GM19397 (cell line): ENCODE measurements at regions not wholly inside any gene's neighbourhood (a gene's known extent, or its start where the extent isn't known, plus 50 kb on each side); places are given as distances from the start of the nearest gene placed in this dataset.

ENCODE experiments used
- ATAC-seq: cut with Tn5 transposase; IDR thresholded peaks from one replicate; pipeline ENCODE4 v1.9.1; 2021; ENCODE audit warnings: mild to moderate bottlenecking, moderate library complexity; ENCODE audit not compliant: unreplicated experiment

- no peak for ATAC-seq
These were observed 138.9 kb upstream of the CA10 start for GRCh38 chr17:52297230-52298010.

- no peak for ATAC-seq
These were observed 135.8 kb upstream of the CA10 start for GRCh38 chr17:52294301-52294700.

- ATAC-seq, result no peak
These were observed 129.1 kb upstream of the CA10 start for GRCh38 chr17:52287611-52288010.

GRCh38 chr17:52283872-52284271, 125.4 kb upstream of the CA10 start:
- ATAC-seq, result no peak

- no peak for ATAC-seq
These were observed 118.0 kb upstream of the CA10 start for GRCh38 chr17:52276381-52277008.

- no peak for ATAC-seq
These were observed 113.3 kb upstream of the CA10 start for GRCh38 chr17:52271781-52272180.

- ATAC-seq, result no peak
These were observed 96.8 kb upstream of the CA10 start for GRCh38 chr17:52255347-52255746.

GRCh38 chr17:52244689-52245088, 86.2 kb upstream of the CA10 start:
- no peak for ATAC-seq

- ATAC-seq, result no peak
These were observed 83.8 kb upstream of the CA10 start for GRCh38 chr17:52242268-52242667.

- no peak for ATAC-seq
These were observed 78.6 kb upstream of the CA10 start for GRCh38 chr17:52237151-52237550.

GRCh38 chr17:52235516-52235915, 77.0 kb upstream of the CA10 start:
- ATAC-seq, result no peak

- no peak for ATAC-seq
These were observed 75.1 kb upstream of the CA10 start for GRCh38 chr17:52233632-52234031.

GRCh38 chr17:52233176-52233575, 74.7 kb upstream of the CA10 start:
- no peak for ATAC-seq

GRCh38 chr17:52228823-52229222, 70.3 kb upstream of the CA10 start:
- ATAC-seq, result no peak

- ATAC-seq, result no peak
These were observed 69.4 kb upstream of the CA10 start for GRCh38 chr17:52227926-52228325.

GRCh38 chr17:52213451-52213850, 54.9 kb upstream of the CA10 start:
- ATAC-seq, result no peak

GRCh38 chr17:52212851-52213250, 54.3 kb upstream of the CA10 start:
- no peak for ATAC-seq

GRCh38 chr17:52209507-52209906, 51.0 kb upstream of the CA10 start:
- ATAC-seq, result no peak
